Astrocyte (in vitro differentiated cells and primary cell): ENCODE measurements at regions not wholly inside any gene's neighbourhood (a gene's known extent, or its start where the extent isn't known, plus 50 kb on each side); places are given as distances from the start of the nearest gene placed in this dataset.

Source experiments
- EZH2 ChIP-seq: IDR thresholded peaks from 2 replicates; pipeline ENCODE4 v1.6.1; 2012; ENCODE audit warnings: mild to moderate bottlenecking, low read length, inconsistent platforms; ENCODE audit not compliant: insufficient read depth
- TF ChIP-seq, protein P1 (sequence below): IDR thresholded peaks from 2 replicates; pipeline ENCODE4 v1.5.1; 2011; ENCODE audit warnings: low read depth, mild to moderate bottlenecking, inconsistent platforms, low read length, moderate library complexity; ENCODE audit not compliant: insufficient read depth

DNA sequence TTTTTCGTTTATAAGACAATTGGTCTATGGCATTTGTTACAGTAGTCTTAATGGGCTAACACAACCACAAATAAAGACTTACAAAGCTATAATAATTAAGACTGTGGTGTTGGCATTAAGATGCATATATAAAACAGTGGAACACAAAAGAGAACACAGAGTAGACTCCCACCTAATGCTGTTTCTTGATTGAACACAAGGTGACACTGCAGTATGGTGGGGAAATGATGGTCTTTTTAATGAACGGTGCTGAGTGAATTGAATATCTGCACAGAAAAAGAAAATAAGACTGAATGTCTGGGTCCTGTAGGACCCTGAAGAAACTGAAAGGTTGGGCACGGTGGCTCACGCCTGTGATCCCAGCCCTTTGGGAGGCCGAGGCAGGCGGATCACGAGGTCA lies 1136.6 kb upstream of the NXPH2 start:
- TF ChIP-seq, protein P1, sequence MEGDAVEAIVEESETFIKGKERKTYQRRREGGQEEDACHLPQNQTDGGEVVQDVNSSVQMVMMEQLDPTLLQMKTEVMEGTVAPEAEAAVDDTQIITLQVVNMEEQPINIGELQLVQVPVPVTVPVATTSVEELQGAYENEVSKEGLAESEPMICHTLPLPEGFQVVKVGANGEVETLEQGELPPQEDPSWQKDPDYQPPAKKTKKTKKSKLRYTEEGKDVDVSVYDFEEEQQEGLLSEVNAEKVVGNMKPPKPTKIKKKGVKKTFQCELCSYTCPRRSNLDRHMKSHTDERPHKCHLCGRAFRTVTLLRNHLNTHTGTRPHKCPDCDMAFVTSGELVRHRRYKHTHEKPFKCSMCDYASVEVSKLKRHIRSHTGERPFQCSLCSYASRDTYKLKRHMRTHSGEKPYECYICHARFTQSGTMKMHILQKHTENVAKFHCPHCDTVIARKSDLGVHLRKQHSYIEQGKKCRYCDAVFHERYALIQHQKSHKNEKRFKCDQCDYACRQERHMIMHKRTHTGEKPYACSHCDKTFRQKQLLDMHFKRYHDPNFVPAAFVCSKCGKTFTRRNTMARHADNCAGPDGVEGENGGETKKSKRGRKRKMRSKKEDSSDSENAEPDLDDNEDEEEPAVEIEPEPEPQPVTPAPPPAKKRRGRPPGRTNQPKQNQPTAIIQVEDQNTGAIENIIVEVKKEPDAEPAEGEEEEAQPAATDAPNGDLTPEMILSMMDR = no peak
- no peak for TF ChIP-seq EZH2
